Transverse colon (tissue), 4 donors: ENCODE measurements at regions not wholly inside any gene's neighbourhood (a gene's known extent, or its start where the extent isn't known, plus 50 kb on each side); places are given as distances from the start of the nearest gene placed in this dataset.

Source experiments
- CTCF ChIP-seq, 5 experiments: fragments of 200-600 bp in 3 of 5; fragments of 450-650 bp in 2 of 5; sonication (generic) in 3 of 5; IDR thresholded peaks; 1 replicate in 2 of 5; 2 replicates in 3 of 5; pipeline ENCODE4 v1.5.1; 2016 to 2017; ENCODE audit warnings: antibody characterized with exemption in 5 of 5, inconsistent platforms in 3 of 5, mild to moderate bottlenecking in 2 of 5, moderate library complexity in 1 of 5
- EP300 ChIP-seq: sonication (generic); formaldehyde crosslinking; IDR thresholded peaks from one replicate; pipeline ENCODE4 v1.6.1; 2017; ENCODE audit warnings: antibody characterized with exemption, low read depth
- POLR2A ChIP-seq: fragments of 450-650 bp; IDR thresholded peaks from one replicate; pipeline ENCODE4 v1.6.1; 2016; ENCODE audit warnings: antibody characterized with exemption, mild to moderate bottlenecking, moderate library complexity
- POLR2AphosphoS5 ChIP-seq, 3 donors: sonication (generic); formaldehyde crosslinking; IDR thresholded peaks; one replicate each; pipeline ENCODE4 v1.6.1; 2016; ENCODE audit warnings: antibody characterized with exemption in 3 of 3

GRCh38 chr6:6769466-6769865, 180.9 kb downstream of the LY86 start:
- no peak for TF ChIP-seq CTCF (IDR thresholded peaks at IDR 0.05)
- no peak for TF ChIP-seq POLR2A
- TF ChIP-seq POLR2AphosphoS5 (IDR thresholded peaks at IDR 0.05), result no peak
- no peak for TF ChIP-seq EP300
